Hematopoietic multipotent progenitor cell treated with erythropoietin and hydrocortisone succinate and interleukin-3 and kit ligand, for 4 days (in vitro differentiated cells): ENCODE measurements at regions not wholly inside any gene's neighbourhood (a gene's known extent, or its start where the extent isn't known, plus 50 kb on each side); places are given as distances from the start of the nearest gene placed in this dataset.
"Not testable (repeated sequence)": the region's sequence is repeated elsewhere in the genome, so short reads cannot be mapped to it uniquely, and the experiment has no call there.

ENCODE experiments used
- DNase-seq: peaks from one replicate; pipeline ENCODE4 v3.0.0-alpha.2; 2015

- no peak for DNase-seq
These were observed 647.7 kb upstream of the FSHR start for GRCh38 chr2:49801898-49802450.

- no peak for DNase-seq
These were observed 644.3 kb upstream of the FSHR start for GRCh38 chr2:49798570-49798969.

GRCh38 chr2:49796266-49796665 is 642.0 kb upstream of the FSHR start:
- DNase-seq: no peak

- DNase-seq: no peak
These were observed 640.1 kb upstream of the FSHR start for GRCh38 chr2:49794396-49794795.

- no peak for DNase-seq
These were observed 634.0 kb upstream of the FSHR start for GRCh38 chr2:49788300-49788699.

- no peak for DNase-seq
These were observed 626.6 kb upstream of the FSHR start for GRCh38 chr2:49780949-49781348.

GRCh38 chr2:49772299-49772970 is 618.1 kb upstream of the FSHR start:
- no peak for DNase-seq

GRCh38 chr2:49770919-49771318 is 616.6 kb upstream of the FSHR start:
- peak; percentile 45 for DNase-seq

GRCh38 chr2:49767316-49767715 is 613.0 kb upstream of the FSHR start:
- DNase-seq: no peak

- no peak for DNase-seq
These were observed 601.5 kb upstream of the FSHR start for GRCh38 chr2:49755777-49756176.

- no peak for DNase-seq
These were observed 600.1 kb upstream of the FSHR start for GRCh38 chr2:49754381-49754780.

GRCh38 chr2:49753344-49753985 is 599.1 kb upstream of the FSHR start:
- DNase-seq: peak; percentile 38

- DNase-seq: no peak
These were observed 583.3 kb upstream of the FSHR start for GRCh38 chr2:49737606-49738005.

- not testable (repeated sequence) for DNase-seq
These were observed 578.6 kb upstream of the FSHR start for GRCh38 chr2:49732924-49733323.

GRCh38 chr2:49719241-49719640 is 564.9 kb upstream of the FSHR start:
- peak; percentile 77 for DNase-seq

GRCh38 chr2:49715597-49715996 is 561.3 kb upstream of the FSHR start:
- DNase-seq: no peak

- DNase-seq: peak; percentile 87
These were observed 560.1 kb upstream of the FSHR start for GRCh38 chr2:49714454-49714853.

GRCh38 chr2:49702740-49703139 is 548.4 kb upstream of the FSHR start:
- DNase-seq: peak; percentile 25

GRCh38 chr2:49693961-49694360 is 539.6 kb upstream of the FSHR start:
- DNase-seq: no peak

- not testable (repeated sequence) for DNase-seq
These were observed 537.7 kb upstream of the FSHR start for GRCh38 chr2:49692022-49692421.

GRCh38 chr2:49687918-49688317 is 533.6 kb upstream of the FSHR start:
- peak; percentile 55 for DNase-seq

- DNase-seq: no peak
These were observed 532.7 kb upstream of the FSHR start for GRCh38 chr2:49686897-49687442.

GRCh38 chr2:49686291-49686690 is 532.0 kb upstream of the FSHR start:
- DNase-seq: no peak

- no peak for DNase-seq
These were observed 522.9 kb upstream of the FSHR start for GRCh38 chr2:49677227-49677626.
